CD4-positive, CD25-positive, alpha-beta regulatory T cell (primary cell): ENCODE measurements at regions not wholly inside any gene's neighbourhood (a gene's known extent, or its start where the extent isn't known, plus 50 kb on each side); places are given as distances from the start of the nearest gene placed in this dataset.

Experiments
- ATAC-seq, 2 donors: fragments of 150-1000 bp; cut with Tn5 transposase; one replicate each; pipeline ENCODE4 v1.10.0; 2021; ENCODE audit warnings: low read depth in 2 of 2, moderate number of reproducible peaks in 2 of 2, moderate library complexity in 1 of 2
- DNase-seq, 3 donors: peaks; one replicate each; pipeline versions ENCODE4 v3.0.0 to v3.0.0-alpha.2; 2012 to 2022; ENCODE audit warnings: mixed read lengths in 1 of 3
- H3K27ac ChIP-seq: one replicate; pipeline ENCODE4 v1.7.0; 2013; ENCODE audit warnings: mild to moderate bottlenecking, low read length; ENCODE audit not compliant: insufficient read depth, poor library complexity, severe bottlenecking
- H3K27me3 ChIP-seq: one replicate; pipeline ENCODE4 v1.7.0; 2013; ENCODE audit warnings: low read length; ENCODE audit not compliant: control insufficient read depth, insufficient read depth
- H3K36me3 ChIP-seq: one replicate; pipeline ENCODE4 v1.7.0; 2013; ENCODE audit warnings: mild to moderate bottlenecking, low read length, moderate library complexity; ENCODE audit not compliant: control insufficient read depth, insufficient read depth
- H3K4me1 ChIP-seq: 2 replicates; pipeline ENCODE4 v1.7.0; 2013; ENCODE audit warnings: mild to moderate bottlenecking, low read length; ENCODE audit not compliant: insufficient read depth, control insufficient read depth, poor library complexity, severe bottlenecking
- H3K4me3 ChIP-seq: one replicate; pipeline ENCODE4 v1.7.0; 2013; ENCODE audit warnings: low read depth, mild to moderate bottlenecking, low read length, moderate library complexity
- H3K9me3 ChIP-seq, 2 experiments: 1 replicate in 1 of 2; 2 replicates in 1 of 2; pipeline ENCODE4 v1.7.0; 2013; ENCODE audit warnings: low read length in 2 of 2, mild to moderate bottlenecking in 1 of 2, moderate library complexity in 1 of 2; ENCODE audit not compliant: control insufficient read depth in 2 of 2
- H3K27ac Mint-ChIP-seq, 3 donors: one replicate each; pipeline ENCODE4 v1.8.0; 2020 to 2022; ENCODE audit warnings: mild to moderate bottlenecking in 3 of 3, mixed read lengths in 3 of 3, moderate library complexity in 2 of 3
- H3K27me3 Mint-ChIP-seq: one replicate; pipeline ENCODE4 v1.8.0; 2022; ENCODE audit warnings: mild to moderate bottlenecking, mixed read lengths
- H3K36me3 Mint-ChIP-seq: one replicate; pipeline ENCODE4 v1.8.0; 2020; ENCODE audit warnings: mixed read lengths
- H3K4me1 Mint-ChIP-seq, 4 donors: one replicate each; pipeline ENCODE4 v1.8.0; 2020 to 2022; ENCODE audit warnings: mixed read lengths in 4 of 4, mild to moderate bottlenecking in 1 of 4
- H3K4me3 Mint-ChIP-seq, 4 donors: one replicate each; pipeline ENCODE4 v1.8.0; 2020 to 2022; ENCODE audit warnings: mild to moderate bottlenecking in 4 of 4, mixed read lengths in 4 of 4, moderate library complexity in 3 of 4
- H3K9me3 Mint-ChIP-seq, 7 donors: one replicate each; pipeline ENCODE4 v1.8.0; 2020 to 2022; ENCODE audit warnings: mixed read lengths in 7 of 7, mild to moderate bottlenecking in 3 of 7, moderate library complexity in 2 of 7

DNA sequence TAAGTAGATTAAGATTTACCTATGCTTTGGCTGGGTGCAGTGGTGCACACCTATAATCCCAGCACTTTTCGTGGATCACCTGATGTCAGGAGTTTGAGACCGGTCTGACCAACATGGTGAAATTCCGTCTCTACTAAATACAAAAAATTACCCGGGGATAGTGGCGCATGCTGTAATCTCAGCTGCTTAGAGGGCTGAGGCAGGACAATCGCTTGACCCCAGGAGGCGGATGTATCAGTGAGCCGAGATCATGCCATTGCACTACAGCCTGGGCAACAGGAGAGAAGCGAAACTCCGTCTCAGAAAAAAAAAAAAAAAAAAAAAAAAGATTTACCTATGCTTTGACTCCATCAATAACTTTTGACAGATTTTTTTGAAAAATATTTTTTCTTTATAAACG is 267.1 kb upstream of the SEMA6A start:
- H3K4me1 ChIP-seq, result no peaks in the 10 kb centered on the region
- no peaks in the 10 kb centered on the region for H3K36me3 ChIP-seq
- H3K9me3 Mint-ChIP-seq, result peaks cover 0 to 4% (median 0%) of the 10 kb centered on the region in 7 donors
- DNase-seq, result no peak
- no peak overlapping the region for H3K27ac Mint-ChIP-seq
- H3K27me3 ChIP-seq, result no peaks in the 10 kb centered on the region
- H3K36me3 Mint-ChIP-seq, result no peaks in the 10 kb centered on the region
- no peak overlapping the region for H3K4me3 ChIP-seq
- no peak overlapping the region for H3K27ac ChIP-seq
- peaks cover 0 to 2% of the 10 kb centered on the region in 2 experiments for H3K9me3 ChIP-seq
- no peaks in the 10 kb centered on the region for H3K27me3 Mint-ChIP-seq
- no peak for ATAC-seq
- no peaks in the 10 kb centered on the region for H3K4me1 Mint-ChIP-seq
- no peak overlapping the region for H3K4me3 Mint-ChIP-seq

DNA sequence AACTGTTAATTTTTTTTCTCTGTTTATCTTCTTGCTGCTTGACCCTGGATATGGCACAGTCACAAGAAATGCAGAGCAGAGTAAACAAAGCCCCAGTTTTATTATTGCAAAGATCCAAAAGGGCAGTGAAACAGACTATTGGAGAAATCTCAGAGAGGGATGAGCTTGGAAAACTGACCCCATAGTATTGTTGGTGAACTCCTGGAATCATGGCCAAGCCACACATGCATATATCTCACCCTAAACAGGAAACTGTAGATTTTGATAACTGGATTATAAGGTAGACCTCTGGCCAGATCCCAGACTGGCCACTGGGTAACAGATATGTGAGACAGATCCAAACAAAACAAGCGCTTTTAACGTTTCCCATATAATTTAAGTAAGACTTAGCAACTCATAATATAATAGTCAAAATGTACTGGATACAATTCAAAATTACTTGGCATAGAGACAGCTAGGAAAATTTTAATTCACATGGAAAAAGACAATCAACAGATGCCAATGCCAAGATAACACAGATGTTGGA is 263.5 kb upstream of the SEMA6A start:
- no peaks in the 10 kb centered on the region for H3K36me3 ChIP-seq
- Mint-ChIP-seq H3K36me3 (no peaks in the 10 kb centered on the region), H3K4me1 (no peaks in the 10 kb centered on the region), H3K27me3 (no peaks in the 10 kb centered on the region), H3K27ac (no peak overlapping the region), H3K4me3 (no peak overlapping the region), H3K9me3 (peaks cover 0 to 4% (median 0%) of the 10 kb centered on the region in 7 donors)
- no peaks in the 10 kb centered on the region for H3K27me3 ChIP-seq
- no peak overlapping the region for H3K4me3 ChIP-seq
- DNase-seq (no peak), ATAC-seq (no peak)
- no peaks in the 10 kb centered on the region for H3K4me1 ChIP-seq
- H3K27ac ChIP-seq, result no peak overlapping the region
- H3K9me3 ChIP-seq, result peaks cover 0 to 2% of the 10 kb centered on the region in 2 experiments

- Histone ChIP-seq H3K27ac (no peak overlapping the region), H3K36me3 (no peaks in the 10 kb centered on the region), H3K4me3 (no peak overlapping the region), H3K27me3 (no peaks in the 10 kb centered on the region), H3K9me3 (peaks cover 0 to 2% of the 10 kb centered on the region in 2 experiments), H3K4me1 (no peaks in the 10 kb centered on the region)
- no peaks in the 10 kb centered on the region for H3K4me1 Mint-ChIP-seq
- H3K27me3 Mint-ChIP-seq, result no peaks in the 10 kb centered on the region
- no peak overlapping the region for H3K4me3 Mint-ChIP-seq
- no peak overlapping the region for H3K27ac Mint-ChIP-seq
- no peaks in the 10 kb centered on the region for H3K36me3 Mint-ChIP-seq
- DNase-seq (no peak), ATAC-seq (no peak)
- peaks cover 0 to 1% (median 0%) of the 10 kb centered on the region in 7 donors for H3K9me3 Mint-ChIP-seq
Observed at GRCh38 chr5:116834796-116835515, 260.3 kb upstream of the SEMA6A start.

GRCh38 chr5:116830079-116830478 is 255.5 kb upstream of the SEMA6A start:
- Histone ChIP-seq H3K9me3 (no peaks in the 10 kb centered on the region), H3K27me3 (no peaks in the 10 kb centered on the region), H3K4me3 (no peak overlapping the region), H3K27ac (no peak overlapping the region), H3K36me3 (no peaks in the 10 kb centered on the region), H3K4me1 (no peaks in the 10 kb centered on the region)
- ATAC-seq (no peak), DNase-seq (no peak)
- Mint-ChIP-seq H3K27me3 (no peaks in the 10 kb centered on the region), H3K4me3 (no peak overlapping the region), H3K9me3 (no peaks in the 10 kb centered on the region), H3K4me1 (no peaks in the 10 kb centered on the region), H3K36me3 (no peaks in the 10 kb centered on the region), H3K27ac (no peak overlapping the region)

- DNase-seq (no peak), ATAC-seq (no peak)
- no peaks in the 10 kb centered on the region for H3K36me3 Mint-ChIP-seq
- H3K4me1 ChIP-seq, result no peaks in the 10 kb centered on the region
- peaks cover 0 to 3% (median 0%) of the 10 kb centered on the region in 7 donors for H3K9me3 Mint-ChIP-seq
- no peak overlapping the region for H3K4me3 ChIP-seq
- no peak overlapping the region for H3K27ac ChIP-seq
- H3K36me3 ChIP-seq, result no peaks in the 10 kb centered on the region
- no peak overlapping the region for H3K27ac Mint-ChIP-seq
- no peaks in the 10 kb centered on the region for H3K4me1 Mint-ChIP-seq
- no peaks in the 10 kb centered on the region for H3K27me3 ChIP-seq
- no peak overlapping the region for H3K4me3 Mint-ChIP-seq
- no peaks in the 10 kb centered on the region for H3K27me3 Mint-ChIP-seq
- no peaks in the 10 kb centered on the region for H3K9me3 ChIP-seq
Observed at GRCh38 chr5:116827078-116827477, 252.5 kb upstream of the SEMA6A start.

- Histone ChIP-seq H3K27me3 (no peaks in the 10 kb centered on the region), H3K4me3 (no peak overlapping the region), H3K9me3 (no peaks in the 10 kb centered on the region), H3K36me3 (no peaks in the 10 kb centered on the region), H3K4me1 (no peaks in the 10 kb centered on the region), H3K27ac (no peak overlapping the region)
- Mint-ChIP-seq H3K27me3 (no peaks in the 10 kb centered on the region), H3K27ac (no peak overlapping the region), H3K9me3 (peaks cover 0 to 3% (median 0%) of the 10 kb centered on the region in 7 donors), H3K4me1 (no peaks in the 10 kb centered on the region), H3K36me3 (no peaks in the 10 kb centered on the region), H3K4me3 (no peak overlapping the region)
- no peak for DNase-seq
- ATAC-seq, result no peak
Observed at GRCh38 chr5:116825486-116825885, 250.9 kb upstream of the SEMA6A start.

DNA sequence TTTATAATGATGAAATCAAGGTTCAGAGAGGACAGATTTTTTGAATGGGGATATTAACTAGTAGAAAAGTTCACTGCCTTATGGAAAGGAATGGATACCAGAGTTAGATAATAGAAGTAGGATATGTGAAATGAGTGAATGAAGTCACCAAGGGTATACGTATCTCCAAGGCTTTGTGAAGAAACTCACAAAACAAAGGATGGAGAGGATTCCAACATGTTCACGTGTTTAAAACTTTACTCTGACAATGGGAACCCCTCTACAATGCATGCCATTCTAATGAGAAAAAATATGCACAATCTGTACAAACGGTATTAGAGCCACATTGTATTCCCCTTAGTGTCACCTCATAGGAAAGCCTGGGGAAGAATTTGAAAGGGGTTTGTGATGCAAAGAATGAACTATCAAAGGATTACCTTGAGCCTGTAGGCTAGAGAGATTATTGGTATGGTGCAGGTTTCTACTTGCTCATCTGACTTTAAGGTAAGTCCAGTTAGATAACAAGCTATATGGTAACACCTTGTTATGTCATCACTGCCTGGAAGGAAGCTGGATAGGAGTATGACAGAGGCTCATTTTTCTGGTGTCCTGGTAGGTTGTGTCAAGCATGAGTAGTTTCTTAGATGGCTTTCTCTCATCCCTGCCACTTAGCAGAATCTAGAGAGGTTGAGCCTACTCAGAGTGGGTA is 250.3 kb upstream of the SEMA6A start:
- H3K36me3 ChIP-seq, result no peaks in the 10 kb centered on the region
- no peaks in the 10 kb centered on the region for H3K4me1 ChIP-seq
- Mint-ChIP-seq H3K4me1 (no peaks in the 10 kb centered on the region), H3K27ac (no peak overlapping the region), H3K27me3 (no peaks in the 10 kb centered on the region), H3K36me3 (no peaks in the 10 kb centered on the region), H3K4me3 (no peak overlapping the region), H3K9me3 (peaks cover 0 to 3% (median 0%) of the 10 kb centered on the region in 7 donors)
- H3K27ac ChIP-seq, result no peak overlapping the region
- H3K9me3 ChIP-seq, result no peaks in the 10 kb centered on the region
- DNase-seq (no peak), ATAC-seq (no peak)
- no peaks in the 10 kb centered on the region for H3K27me3 ChIP-seq
- H3K4me3 ChIP-seq, result no peak overlapping the region
